OCI-LY7 (cell line): ENCODE measurements at regions not wholly inside any gene's neighbourhood (a gene's known extent, or its start where the extent isn't known, plus 50 kb on each side); places are given as distances from the start of the nearest gene placed in this dataset.

Experiments used
- BruUV-seq: library from RNA; stranded (reverse); fragments of 400-500 nt; replicated peaks from 2 replicates; lab custom pipeline; 2021; lab: Mats Ljungman, UMichigan
- CTCF ChIA-PET: fragments of 300-600 bp; sonication (Branson Sonifier 250); formaldehyde crosslinking; loops from one replicate; lab custom pipeline; 2022; ENCODE audit warnings: antibody characterized with exemption; ENCODE audit not compliant: unreplicated experiment; lab: Charles Lee
- POLR2A ChIA-PET: fragments of 300-600 bp; sonication (Branson Sonifier 250); formaldehyde crosslinking; loops from one replicate; lab custom pipeline; 2022; ENCODE audit warnings: antibody characterized with exemption; lab: Charles Lee
- DNase-seq: peaks from one replicate; pipeline ENCODE4 v3.0.0-alpha.2; 2015; ENCODE audit warnings: low spot score
- H2AFZ ChIP-seq: fragments of 200-600 bp; sonication (generic), shearing (Covaris generic); 2 replicates; pipeline ENCODE4 v1.6.1; 2014; ENCODE audit warnings: mild to moderate bottlenecking, antibody characterized with exemption, low read length, moderate library complexity
- H3K27ac ChIP-seq: fragments of 200-600 bp; sonication (generic); 2 replicates; pipeline ENCODE4 v1.5.1; 2014; ENCODE audit warnings: mixed run types, low read depth, mild to moderate bottlenecking, moderate library complexity, low read length, inconsistent platforms; ENCODE audit not compliant: poor library complexity, severe bottlenecking
- H3K36me3 ChIP-seq: fragments of 200-600 bp; sonication (generic); 2 replicates; pipeline ENCODE4 v1.6.1; 2014; ENCODE audit warnings: mild to moderate bottlenecking, antibody characterized with exemption, low read length, moderate library complexity, mixed read lengths; ENCODE audit not compliant: insufficient read depth
- H3K4me1 ChIP-seq: fragments of 200-600 bp; sonication (generic); 2 replicates; pipeline ENCODE4 v1.5.1; 2014; ENCODE audit warnings: mild to moderate bottlenecking, low read length; ENCODE audit not compliant: insufficient read depth, poor library complexity, severe bottlenecking
- H3K4me2 ChIP-seq: fragments of 200-600 bp; sonication (generic); 2 replicates; pipeline ENCODE4 v1.6.1; 2014; ENCODE audit warnings: mild to moderate bottlenecking, low read length
- H3K4me3 ChIP-seq: fragments of 200-600 bp; sonication (generic); 2 replicates; pipeline ENCODE4 v1.5.1; 2014; ENCODE audit warnings: mild to moderate bottlenecking, low read depth, low read length; ENCODE audit not compliant: poor library complexity, severe bottlenecking
- H3K79me2 ChIP-seq: fragments of 200-600 bp; sonication (generic); 2 replicates; pipeline ENCODE4 v1.6.1; 2016; ENCODE audit warnings: low read depth, mild to moderate bottlenecking, low read length, moderate library complexity, mixed read lengths; ENCODE audit not compliant: insufficient read depth
- H3K9me2 ChIP-seq: fragments of 200-600 bp; sonication (generic); 2 replicates; pipeline ENCODE4 v1.6.1; 2016; ENCODE audit warnings: mild to moderate bottlenecking, low read length, mixed read lengths; ENCODE audit not compliant: insufficient read depth
- H3K9me3 ChIP-seq: fragments of 200-600 bp; sonication (generic); 2 replicates; pipeline ENCODE4 v1.6.1; 2014; ENCODE audit warnings: mild to moderate bottlenecking, mixed run types, low read length, mixed read lengths
- H4K20me1 ChIP-seq: fragments of 200-600 bp; sonication (generic); 2 replicates; pipeline ENCODE4 v1.6.1; 2014; ENCODE audit warnings: mild to moderate bottlenecking, antibody characterized with exemption, low read length, moderate library complexity, mixed read lengths; ENCODE audit not compliant: insufficient read depth
- CTCF ChIP-seq: fragments of 200-600 bp; sonication (generic); conservative IDR thresholded peaks from 2 replicates; pipeline ENCODE4 v1.5.1; 2014; ENCODE audit warnings: mild to moderate bottlenecking, antibody characterized with exemption, low read length, moderate library complexity, mixed read lengths
- EZH2phosphoT487 ChIP-seq: fragments of 200-600 bp; sonication (generic); IDR thresholded peaks from 2 replicates; pipeline ENCODE4 v1.6.1; 2018; ENCODE audit warnings: low read depth, borderline replicate concordance, mild to moderate bottlenecking, mixed run types, antibody characterized with exemption, low read length, moderate library complexity, mixed read lengths
- intact Hi-C: fragments of 100-400 bp; cut with micrococcal nuclease; formaldehyde crosslinking; loops from one replicate; pipeline ENCODE4 v1.10.0; 2022; ENCODE audit not compliant: unreplicated experiment

DNA sequence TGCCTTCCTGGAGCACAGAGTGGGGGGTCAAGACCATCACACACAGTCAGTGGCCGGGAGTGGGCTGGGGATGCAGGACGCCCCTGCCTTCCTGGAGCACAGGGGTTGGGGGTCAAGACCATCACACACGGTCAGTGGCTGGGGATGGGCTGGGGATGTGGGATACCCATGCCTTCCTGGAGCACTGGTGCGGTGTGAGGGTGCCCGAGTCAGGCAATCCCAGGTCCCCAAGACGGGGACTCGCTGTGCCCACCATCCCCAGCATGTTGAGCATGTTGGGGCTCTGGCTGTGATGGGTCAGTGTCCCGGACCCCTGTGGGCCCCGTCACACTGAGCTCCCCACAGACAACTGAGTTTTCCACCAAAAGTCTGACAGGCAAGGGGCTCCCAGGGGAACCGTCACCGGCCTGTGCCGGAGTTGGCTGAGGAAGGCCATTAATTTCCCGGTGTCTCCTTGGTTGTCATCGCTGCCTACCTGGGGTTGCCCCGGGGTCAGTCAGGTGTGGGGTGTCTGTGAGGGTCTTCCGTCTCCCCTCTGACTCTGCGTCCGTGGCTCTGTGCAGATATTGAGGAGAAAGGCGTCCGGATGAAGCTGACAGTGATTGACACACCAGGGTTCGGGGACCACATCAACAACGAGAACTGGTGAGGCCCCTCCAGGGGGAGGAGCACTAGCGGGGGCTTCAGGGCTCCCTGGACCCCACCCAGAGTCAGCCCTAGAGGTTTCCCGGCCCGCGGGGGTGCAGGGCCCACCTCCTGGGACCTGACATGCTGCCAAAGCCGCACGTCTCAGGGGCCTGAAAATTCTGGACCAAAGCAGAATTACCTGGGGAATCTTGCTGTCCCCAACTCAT, 347.1 kb downstream of the SEC14L1 start:
- no peak overlapping the region for H3K27ac ChIP-seq
- no TSS peak for BruUV-seq
- no peak for TF ChIP-seq CTCF
- TF ChIP-seq EZH2phosphoT487: no peak
- H3K4me3 ChIP-seq: no peak overlapping the region
- DNase-seq: no peak
- no peaks in the 10 kb centered on the region for H4K20me1 ChIP-seq
- peaks cover 28% of the 10 kb centered on the region for H3K79me2 ChIP-seq
- CTCF ChIA-PET: no interaction called here
- H3K9me2 ChIP-seq: no peaks in the 10 kb centered on the region
- H2AFZ ChIP-seq: no peak overlapping the region
- POLR2A ChIA-PET: no interaction called here
- H3K4me2 ChIP-seq: no peak overlapping the region
- peaks cover 26% of the 10 kb centered on the region for H3K4me1 ChIP-seq
- H3K36me3 ChIP-seq: peaks cover 100% of the 10 kb centered on the region
- H3K9me3 ChIP-seq: peaks cover 4% of the 10 kb centered on the region; the same call in 1 of the 2 replicates
- intact Hi-C loops: no loop called here

DNA sequence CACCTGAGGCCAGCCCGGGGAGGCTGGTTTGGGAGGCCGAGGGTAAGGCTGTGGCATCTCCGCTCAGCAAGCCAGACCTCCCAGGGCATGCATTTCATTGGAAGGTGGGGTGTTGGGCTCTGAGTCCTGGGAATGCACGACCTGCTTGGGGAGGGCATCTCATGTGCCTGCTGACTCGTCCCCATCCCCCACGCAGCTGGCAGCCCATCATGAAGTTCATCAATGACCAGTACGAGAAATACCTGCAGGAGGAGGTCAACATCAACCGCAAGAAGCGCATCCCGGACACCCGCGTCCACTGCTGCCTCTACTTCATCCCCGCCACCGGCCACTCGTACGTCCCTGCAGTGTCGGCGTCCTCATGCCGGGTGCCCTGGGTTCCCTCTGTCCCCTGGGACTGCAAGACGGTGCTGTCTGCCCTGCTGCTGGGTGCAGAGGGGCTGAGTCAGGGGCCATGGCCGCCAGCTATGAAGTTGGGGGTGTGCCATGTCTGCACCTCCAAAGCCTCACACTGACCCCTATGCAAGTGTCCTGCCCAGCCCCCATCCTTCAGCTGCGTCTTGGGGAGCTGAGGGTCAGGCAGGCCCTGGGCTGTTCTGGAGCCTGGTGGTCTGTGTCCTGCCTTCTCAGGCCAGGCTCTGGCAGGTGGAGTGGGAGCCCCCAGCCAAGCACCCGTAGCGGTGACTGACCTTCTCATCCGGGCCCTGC, 347.9 kb downstream of the SEC14L1 start:
- no peak for TF ChIP-seq CTCF
- TF ChIP-seq EZH2phosphoT487: no peak
- Histone ChIP-seq H4K20me1 (no peaks in the 10 kb centered on the region), H3K27ac (no peak overlapping the region), H3K4me2 (no peak overlapping the region), H3K36me3 (peaks cover 100% of the 10 kb centered on the region), H3K79me2 (peaks cover 20% of the 10 kb centered on the region), H2AFZ (no peak overlapping the region), H3K9me2 (no peaks in the 10 kb centered on the region), H3K4me1 (peaks cover 34% of the 10 kb centered on the region), H3K4me3 (no peak overlapping the region), H3K9me3 (peaks cover 4% of the 10 kb centered on the region; the same call in 1 of the 2 replicates)
- DNase-seq: no peak
- intact Hi-C loops: no loop called here
- ChIA-PET CTCF (no interaction called here), POLR2A (interaction anchor here (0.5 kb wide), 1 partner anchor 35 kb away, joined by 4 read pairs; no protein-coding TSS in a partner anchor)
- no TSS peak for BruUV-seq
